B cell (primary cell): ENCODE measurements at regions not wholly inside any gene's neighbourhood (a gene's known extent, or its start where the extent isn't known, plus 50 kb on each side); places are given as distances from the start of the nearest gene placed in this dataset.

Source experiments
- ATAC-seq: fragments of 200-7000 bp; cut with Tn5 transposase; one replicate; pipeline ENCODE4 v1.10.0; 2021; ENCODE audit warnings: low read depth, mild to moderate bottlenecking, moderate number of reproducible peaks, moderate library complexity
- CTCF ChIA-PET: fragments of 350-600 bp; sonication (Branson Sonifier 250); formaldehyde crosslinking; loops from one replicate; lab custom pipeline; 2021; ENCODE audit warnings: antibody characterized with exemption, inconsistent platforms; lab: Charles Lee
- POLR2A ChIA-PET: fragments of 350-600 bp; sonication (Branson Sonifier 250); formaldehyde crosslinking; loops from one replicate; lab custom pipeline; 2021; ENCODE audit warnings: antibody characterized with exemption; lab: Charles Lee
- DNase-seq: peaks from one replicate; pipeline ENCODE4 v3.0.0; 2013
- H2AFZ ChIP-seq: 2 replicates; pipeline ENCODE4 v1.6.1; 2012; ENCODE audit warnings: mild to moderate bottlenecking, low read depth, low read length; ENCODE audit not compliant: insufficient read depth, poor library complexity, severe bottlenecking
- H3K27ac ChIP-seq, 2 donors: 1 replicate in 1 of 2; 2 replicates in 1 of 2; pipeline ENCODE4 v1.5.1; 2012 to 2013; ENCODE audit warnings: low read length in 2 of 2, mild to moderate bottlenecking in 2 of 2, moderate library complexity in 1 of 2
- H3K27me3 ChIP-seq, 4 experiments: fragments of 200-600 bp in 1 of 4; sonication (generic) in 1 of 4; replicated peaks in 1 of 4; 1 replicate in 2 of 4; 2 replicates in 2 of 4; pipeline versions ENCODE4 v1.6.1 to v1.7.0; 2013 to 2016; ENCODE audit warnings: low read length in 3 of 4, mild to moderate bottlenecking in 2 of 4, mixed read lengths in 1 of 4, moderate library complexity in 1 of 4; ENCODE audit not compliant: insufficient read depth in 4 of 4, control insufficient read depth in 3 of 4; ENCODE audit errors: control extremely low read depth in 1 of 4
- H3K36me3 ChIP-seq, 2 experiments: replicated peaks in 1 of 2; 1 replicate in 1 of 2; 2 replicates in 1 of 2; pipeline versions ENCODE4 v1.6.1 to v1.7.1; 2013; ENCODE audit warnings: low read length in 1 of 2; ENCODE audit not compliant: insufficient read depth in 2 of 2, control insufficient read depth in 1 of 2; ENCODE audit errors: control extremely low read depth in 1 of 2, extremely low read depth in 1 of 2
- H3K4me1 ChIP-seq, 2 donors: fragments of 200-600 bp in 1 of 2; sonication (generic) in 1 of 2; 1 replicate in 1 of 2; 2 replicates in 1 of 2; pipeline versions ENCODE4 v1.5.1 to v1.6.1; 2013 to 2017; ENCODE audit warnings: low read length in 2 of 2; ENCODE audit not compliant: control insufficient read depth in 2 of 2, insufficient read depth in 2 of 2
- H3K4me2 ChIP-seq: replicated peaks from 2 replicates; pipeline ENCODE3; 2012; ENCODE audit warnings: mild to moderate bottlenecking, low read depth, low read length; ENCODE audit not compliant: poor library complexity, severe bottlenecking
- H3K4me3 ChIP-seq, 5 experiments: fragments of 200-600 bp in 1 of 5; sonication (generic) in 1 of 5; 1 replicate in 3 of 5; 2 replicates in 2 of 5; pipeline versions ENCODE4 v1.5.1 to v1.7.0; 2011 to 2016; ENCODE audit warnings: low read length in 4 of 5, mild to moderate bottlenecking in 4 of 5, low read depth in 2 of 5, control low read depth in 1 of 5, moderate library complexity in 1 of 5; ENCODE audit not compliant: insufficient read depth in 1 of 5; ENCODE audit errors: control extremely low read depth in 1 of 5, extremely low read depth in 1 of 5
- H3K79me2 ChIP-seq: fragments of 200-600 bp; sonication (generic); one replicate; pipeline ENCODE4 v1.6.0; 2016; ENCODE audit warnings: low read length; ENCODE audit not compliant: control insufficient read depth, insufficient read depth
- H3K9ac ChIP-seq: fragments of 200-600 bp; sonication (generic); 2 replicates; pipeline ENCODE4 v1.6.1; 2017; ENCODE audit warnings: mild to moderate bottlenecking, low read length, moderate library complexity
- H3K9me3 ChIP-seq, 3 donors: one replicate each; pipeline versions ENCODE4 v1.6.1 to v1.7.1; 2013; ENCODE audit warnings: low read length in 2 of 3; ENCODE audit not compliant: control insufficient read depth in 2 of 3, insufficient read depth in 1 of 3; ENCODE audit errors: control extremely low read depth in 1 of 3
- H4K20me1 ChIP-seq: 2 replicates; pipeline ENCODE4 v1.6.0; 2012; ENCODE audit warnings: mild to moderate bottlenecking, low read length; ENCODE audit not compliant: insufficient read depth, control insufficient read depth, poor library complexity, severe bottlenecking
- H3K27ac Mint-ChIP-seq: one replicate; pipeline ENCODE4 v1.8.0; 2021; ENCODE audit warnings: mixed read lengths
- H3K27me3 Mint-ChIP-seq: one replicate; pipeline ENCODE4 v1.8.0; 2021; ENCODE audit warnings: mixed read lengths
- H3K4me1 Mint-ChIP-seq: one replicate; pipeline ENCODE4 v1.8.0; 2021; ENCODE audit warnings: mixed read lengths
- H3K4me3 Mint-ChIP-seq: one replicate; pipeline ENCODE4 v1.8.0; 2021; ENCODE audit warnings: mixed read lengths
- H3K9me3 Mint-ChIP-seq: one replicate; pipeline ENCODE4 v1.8.0; 2022; ENCODE audit warnings: mixed read lengths; ENCODE audit not compliant: insufficient read depth
- CTCF ChIP-seq: fragments of 200-600 bp; IDR thresholded peaks from one replicate; pipeline ENCODE4 v1.8.0; 2022; ENCODE audit warnings: antibody characterized with exemption, mild to moderate bottlenecking
- EZH2 ChIP-seq: IDR thresholded peaks from 2 replicates; pipeline ENCODE4 v1.6.1; 2012; ENCODE audit warnings: borderline replicate concordance, low read depth, mild to moderate bottlenecking, moderate library complexity, low read length; ENCODE audit not compliant: insufficient read depth, poor library complexity, severe bottlenecking
- WGBS: methylation state at CpG from one replicate; pipeline ENCODE4 v1.1.5; 2013; ENCODE audit warnings: missing lambda C conversion rate; ENCODE audit not compliant: insufficient coverage; 5-methylcytosine and 5-hydroxymethylcytosine counted together
- intact Hi-C: fragments of 100-400 bp; cut with micrococcal nuclease; formaldehyde crosslinking; loops from one replicate; pipeline ENCODE4 v1.10.0; 2022

- WGBS = no CpG with 5 or more reads among the region's 1 CpG
- ATAC-seq = no peak
- Histone ChIP-seq H3K27me3 (no peaks in the 10 kb centered on the region), H3K4me3 (no peak overlapping the region), H3K36me3 (no peaks in the 10 kb centered on the region), H2AFZ (no peak overlapping the region), H3K4me2 (no peak overlapping the region), H3K9ac (no peak overlapping the region), H3K79me2 (no peaks in the 10 kb centered on the region), H3K27ac (no peak overlapping the region), H4K20me1 (no peaks in the 10 kb centered on the region), H3K9me3 (no peaks in the 10 kb centered on the region), H3K4me1 (no peaks in the 10 kb centered on the region)
- Mint-ChIP-seq H3K4me3 (no peak overlapping the region), H3K4me1 (no peaks in the 10 kb centered on the region), H3K27ac (no peak overlapping the region), H3K9me3 (no peaks in the 10 kb centered on the region), H3K27me3 (peaks cover 12% of the 10 kb centered on the region)
- intact Hi-C loops = no loop called here
- DNase-seq = no peak
- ChIA-PET CTCF (interaction anchor here (0.9 kb wide), 1 partner anchor 8 kb away, joined by 3 read pairs; no protein-coding TSS in a partner anchor), POLR2A (no interaction called here)
- TF ChIP-seq CTCF (no peak), EZH2 (no peak)
Observed at GRCh38 chr13:39935155-39935554, 279.7 kb downstream of the COG6 start.

DNA sequence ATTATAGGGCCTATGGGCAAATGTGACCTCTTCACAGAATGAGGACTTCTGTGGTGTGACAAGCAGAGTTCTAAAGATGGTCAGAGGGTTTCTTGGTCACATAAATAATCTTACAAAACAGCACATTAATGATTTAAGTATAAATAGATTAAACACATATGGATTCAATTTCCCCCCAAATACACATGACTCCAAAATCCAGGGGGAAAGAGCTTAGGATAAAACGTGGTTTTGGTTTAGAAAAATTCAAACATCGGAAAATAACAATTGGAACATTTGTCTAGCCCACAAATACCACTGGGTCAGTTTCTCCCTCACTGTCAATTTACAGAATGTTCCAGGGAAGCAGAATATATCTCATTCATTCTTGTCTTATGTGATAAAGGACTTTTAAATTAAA is 283.1 kb downstream of the COG6 start:
- DNase-seq = no peak
- peaks cover 0 to 3% (median 0%) of the 10 kb centered on the region in 4 experiments for H3K27me3 ChIP-seq
- H3K36me3 ChIP-seq = no peaks in the 10 kb centered on the region
- H3K9me3 ChIP-seq = no peaks in the 10 kb centered on the region
- no peak overlapping the region for H2AFZ ChIP-seq
- H3K4me3 Mint-ChIP-seq = no peak overlapping the region
- no peak overlapping the region for H3K27ac Mint-ChIP-seq
- intact Hi-C loops = no loop called here
- no peaks in the 10 kb centered on the region for H3K79me2 ChIP-seq
- CTCF ChIA-PET = interaction anchor here (1.2 to 9.7 kb wide), 3 partner anchors 14 to 839 kb away, joined by 3 to 239 read pairs (median 7); no protein-coding TSS in a partner anchor
- peaks cover 4% of the 10 kb centered on the region for H3K27me3 Mint-ChIP-seq
- no peak overlapping the region for H3K9ac ChIP-seq
- TF ChIP-seq CTCF = no peak
- no peak for TF ChIP-seq EZH2
- peaks cover 0 to 2% of the 10 kb centered on the region in 2 donors for H3K4me1 ChIP-seq
- no CpG with 5 or more reads among the region's 2 CpGs for WGBS
- POLR2A ChIA-PET = interaction anchor here (0.6 to 1.2 kb wide), 2 partner anchors 15 to 748 kb away, joined by 3 to 5 read pairs; no protein-coding TSS in a partner anchor
- H3K27ac ChIP-seq = no peak overlapping the region
- no peak for ATAC-seq
- H4K20me1 ChIP-seq = no peaks in the 10 kb centered on the region
- peaks cover 1% of the 10 kb centered on the region for H3K4me1 Mint-ChIP-seq
- no peak overlapping the region for H3K4me3 ChIP-seq
- H3K9me3 Mint-ChIP-seq = no peaks in the 10 kb centered on the region
- H3K4me2 ChIP-seq = no peak overlapping the region
